Upper lobe of left lung (tissue), 6 donors: ENCODE measurements at regions not wholly inside any gene's neighbourhood (a gene's known extent, or its start where the extent isn't known, plus 50 kb on each side); places are given as distances from the start of the nearest gene placed in this dataset.
A peak's percentile ranks its signal among the peaks of the same experiment; 100 is the strongest.

Experiments used
- ATAC-seq, 2 donors: fragments of 200-7000 bp; cut with Tn5 transposase; one replicate each; pipeline ENCODE4 v1.9.1; 2022; ENCODE audit warnings: mild to moderate bottlenecking in 2 of 2, moderate library complexity in 2 of 2; ENCODE audit not compliant: low FRiP score in 2 of 2
- DNase-seq, 2 donors: peaks; one replicate each; pipeline ENCODE4 v3.0.0-alpha.2; 2019 to 2020
- H3K27ac ChIP-seq, 4 donors: fragments of 200-600 bp; sonication (generic); one replicate each; pipeline ENCODE4 v1.5.1; 2016 to 2019
- H3K27me3 ChIP-seq, 4 donors: fragments of 200-600 bp; sonication (generic); one replicate each; pipeline ENCODE4 v1.5.1; 2017 to 2019
- H3K36me3 ChIP-seq, 4 donors: fragments of 200-600 bp; sonication (generic); one replicate each; pipeline ENCODE4 v1.5.1; 2016 to 2019
- H3K4me1 ChIP-seq, 4 donors: fragments of 200-600 bp; sonication (generic); one replicate each; pipeline ENCODE4 v1.5.1; 2018 to 2019
- H3K4me3 ChIP-seq, 4 donors: fragments of 200-600 bp; sonication (generic); one replicate each; pipeline ENCODE4 v1.5.1; 2017 to 2019; ENCODE audit warnings: mild to moderate bottlenecking in 2 of 4, moderate library complexity in 1 of 4
- H3K9me3 ChIP-seq, 4 donors: fragments of 200-600 bp; sonication (generic); one replicate each; pipeline ENCODE4 v1.5.1; 2018 to 2019
- CTCF ChIP-seq, 6 experiments: fragments of 450-650 bp in 4 of 6; fragments of 200-600 bp in 2 of 6; sonication (generic) in 2 of 6; IDR thresholded peaks; one replicate each; pipeline ENCODE4 v1.5.1; 2016 to 2019; ENCODE audit warnings: antibody characterized with exemption in 6 of 6
- EP300 ChIP-seq, 4 donors: sonication (generic); formaldehyde crosslinking; IDR thresholded peaks; one replicate each; pipeline ENCODE4 v1.5.1; 2017; ENCODE audit warnings: antibody characterized with exemption in 4 of 4, control low read depth in 2 of 4
- POLR2A ChIP-seq, 4 donors: fragments of 450-650 bp; IDR thresholded peaks; one replicate each; pipeline ENCODE4 v1.5.1; 2016 to 2017; ENCODE audit warnings: antibody characterized with exemption in 4 of 4, mild to moderate bottlenecking in 2 of 4
- POLR2AphosphoS5 ChIP-seq, 2 donors: sonication (generic); formaldehyde crosslinking; IDR thresholded peaks; one replicate each; pipeline ENCODE4 v1.5.1; 2017; ENCODE audit warnings: antibody characterized with exemption in 2 of 2
- WGBS, 2 donors: methylation state at CpG; one replicate each; pipeline ENCODE4 v1.1.5; 2017 to 2018; 5-methylcytosine and 5-hydroxymethylcytosine counted together
- donor health status: DM: no; HTN: no; CAD: no; lungs with moderate emphysema.
- donor health status: DM: no; HTN: yes; CAD: no; lungs with severe emphysema.

GRCh38 chr9:106718936-106719335 lies 144.0 kb upstream of the ZNF462 start:
- no peaks in the 10 kb centered on the region for H3K9me3 ChIP-seq
- no peak overlapping the region for H3K4me3 ChIP-seq
- DNase-seq, result no peak
- no peaks in the 10 kb centered on the region for H3K36me3 ChIP-seq
- H3K27me3 ChIP-seq, result no peaks in the 10 kb centered on the region
- peaks cover 0 to 7% (median 4%) of the 10 kb centered on the region in 4 donors for H3K4me1 ChIP-seq
- no peak overlapping the region for H3K27ac ChIP-seq
- ATAC-seq, result peak in 1 of 2 donors; percentile 35
- TF ChIP-seq EP300 (IDR thresholded peaks at IDR 0.05) (no peak), POLR2A (IDR thresholded peaks at IDR 0.05) (no peak), POLR2AphosphoS5 (IDR thresholded peaks at IDR 0.05) (no peak), CTCF (IDR thresholded peaks at IDR 0.05) (no peak)

- TF ChIP-seq POLR2A (IDR thresholded peaks at IDR 0.05) (no peak), CTCF (IDR thresholded peaks at IDR 0.05) (no peak), EP300 (IDR thresholded peaks at IDR 0.05) (no peak), POLR2AphosphoS5 (IDR thresholded peaks at IDR 0.05) (no peak)
Observed at GRCh38 chr9:106722051-106722753, 140.8 kb upstream of the ZNF462 start.

GRCh38 chr9:106723926-106724325 lies 139.0 kb upstream of the ZNF462 start:
- DNase-seq, result no peak
- H3K36me3 ChIP-seq, result no peaks in the 10 kb centered on the region
- no peak for ATAC-seq
- no peak overlapping the region for H3K4me3 ChIP-seq
- H3K27ac ChIP-seq, result no peak overlapping the region
- no peaks in the 10 kb centered on the region for H3K27me3 ChIP-seq
- TF ChIP-seq EP300 (IDR thresholded peaks at IDR 0.05), result no peak
- no peak for TF ChIP-seq POLR2A (IDR thresholded peaks at IDR 0.05)
- no peak for TF ChIP-seq POLR2AphosphoS5 (IDR thresholded peaks at IDR 0.05)
- no peak for TF ChIP-seq CTCF (IDR thresholded peaks at IDR 0.05)
- no peaks in the 10 kb centered on the region for H3K9me3 ChIP-seq
- no peaks in the 10 kb centered on the region for H3K4me1 ChIP-seq

More at GRCh38 chr9:106722051-106722753, 140.8 kb upstream of the ZNF462 start:
- Histone ChIP-seq H3K9me3 (no peaks in the 10 kb centered on the region), H3K27ac (no peak overlapping the region), H3K4me1 (peaks cover 0 to 4% (median 3%) of the 10 kb centered on the region in 4 donors), H3K36me3 (no peaks in the 10 kb centered on the region), H3K27me3 (no peaks in the 10 kb centered on the region), H3K4me3 (no peak overlapping the region)
- WGBS, 2 donors, result 73 to 94% methylated on average over 4 of the region's 4 CpGs
- ATAC-seq (no peak), DNase-seq (no peak)

- DNase-seq (no peak), ATAC-seq (no peak)
- TF ChIP-seq POLR2A (IDR thresholded peaks at IDR 0.05), result no peak
- no peak for TF ChIP-seq CTCF (IDR thresholded peaks at IDR 0.05)
- no peak for TF ChIP-seq POLR2AphosphoS5 (IDR thresholded peaks at IDR 0.05)
- no peak for TF ChIP-seq EP300 (IDR thresholded peaks at IDR 0.05)
- Histone ChIP-seq H3K4me3 (no peak overlapping the region), H3K36me3 (no peaks in the 10 kb centered on the region), H3K27ac (no peak overlapping the region), H3K9me3 (no peaks in the 10 kb centered on the region), H3K27me3 (no peaks in the 10 kb centered on the region), H3K4me1 (no peaks in the 10 kb centered on the region)
- 79 to 87% methylated on average over 2 of the region's 2 CpGs for WGBS, 2 donors
Observed at GRCh38 chr9:106724566-106724965, 138.4 kb upstream of the ZNF462 start.
